Astrocyte of the spinal cord (primary cell): ENCODE measurements at regions not wholly inside any gene's neighbourhood (a gene's known extent, or its start where the extent isn't known, plus 50 kb on each side); places are given as distances from the start of the nearest gene placed in this dataset.

Experiments
- DNase-seq: peaks from one replicate; pipeline ENCODE4 v3.0.0; 2011; ENCODE audit warnings: low read depth, low spot score
- H3K4me3 ChIP-seq: 2 replicates; pipeline ENCODE4 v1.5.1; 2011; ENCODE audit warnings: low read depth, mild to moderate bottlenecking, low read length, moderate library complexity
- CTCF ChIP-seq: IDR thresholded peaks from 2 replicates; pipeline ENCODE4 v1.5.1; 2012; ENCODE audit warnings: low read depth, mild to moderate bottlenecking, low read length, inconsistent platforms
- in situ Hi-C: cut with HindIII; loops from 2 replicates; pipeline ENCODE4 v1.10.0; 2017; ENCODE audit warnings: low sequenced_read_pairs

- no peak for TF ChIP-seq CTCF
- H3K4me3 ChIP-seq = no peak overlapping the region
- no peak for DNase-seq
- in situ Hi-C loops = no loop called here
Measured at GRCh38 chr6:104095661-104096416, 763.9 kb downstream of the HACE1 start.

- no peak for TF ChIP-seq CTCF
- no peak overlapping the region for H3K4me3 ChIP-seq
- in situ Hi-C loops = no loop called here
- DNase-seq = no peak
Measured at GRCh38 chr6:104087765-104088164, 772.0 kb downstream of the HACE1 start.

GRCh38 chr6:104068281-104068680, 791.4 kb downstream of the HACE1 start:
- DNase-seq = no peak
- in situ Hi-C loops = no loop called here
- TF ChIP-seq CTCF = no peak
- H3K4me3 ChIP-seq = no peak overlapping the region

- in situ Hi-C loops = no loop called here
- no peak overlapping the region for H3K4me3 ChIP-seq
- no peak for DNase-seq
- TF ChIP-seq CTCF = no peak
Measured at GRCh38 chr6:104064876-104065275, 794.8 kb downstream of the HACE1 start.

GRCh38 chr6:104050455-104050854, 809.3 kb downstream of the HACE1 start:
- in situ Hi-C loops = no loop called here
- H3K4me3 ChIP-seq = no peak overlapping the region
- TF ChIP-seq CTCF = no peak
- DNase-seq = no peak

- TF ChIP-seq CTCF = no peak
- in situ Hi-C loops = no loop called here
- no peak for DNase-seq
- no peak overlapping the region for H3K4me3 ChIP-seq
Measured at GRCh38 chr6:104046426-104046825, 813.3 kb downstream of the HACE1 start.
